ENCODE measurements at regions not wholly inside any gene's neighbourhood (a gene's known extent, or its start where the extent isn't known, plus 50 kb on each side); places are given as distances from the start of the nearest gene placed in this dataset.

- no peak for DNase-seq (ENCODE audit: low spot score in 2 of 2)
- H3K4me1 ChIP-seq = peaks cover 5 to 13% of the 10 kb centered on the region in 2 donors
- no peaks in the 10 kb centered on the region for H3K27me3 ChIP-seq
- no peaks in the 10 kb centered on the region for H3K9me3 ChIP-seq
- no peak overlapping the region for H3K27ac ChIP-seq
- intact Hi-C loops (cut with DNase I) = no loop called here
- H3K4me3 ChIP-seq = no peak overlapping the region
- peaks cover 43 to 52% of the 10 kb centered on the region in 2 donors for H3K36me3 ChIP-seq
- no peak for TF ChIP-seq CTCF (IDR thresholded peaks at IDR 0.05)
These were observed 84.9 kb downstream of the NCOR2 start for GRCh38 chr12:124482567-124482893.

- intact Hi-C loops (cut with DNase I) = no loop called here
- Histone ChIP-seq H3K4me1 (peaks cover 5 to 13% of the 10 kb centered on the region in 2 donors), H3K36me3 (peaks cover 43 to 56% of the 10 kb centered on the region in 2 donors), H3K9me3 (no peaks in the 10 kb centered on the region), H3K4me3 (no peak overlapping the region), H3K27ac (no peak overlapping the region), H3K27me3 (no peaks in the 10 kb centered on the region)
- DNase-seq (ENCODE audit: low spot score in 2 of 2) = no peak
- no peak for TF ChIP-seq CTCF (IDR thresholded peaks at IDR 0.05)
These were observed 85.4 kb downstream of the NCOR2 start for GRCh38 chr12:124481772-124482566.

DNA sequence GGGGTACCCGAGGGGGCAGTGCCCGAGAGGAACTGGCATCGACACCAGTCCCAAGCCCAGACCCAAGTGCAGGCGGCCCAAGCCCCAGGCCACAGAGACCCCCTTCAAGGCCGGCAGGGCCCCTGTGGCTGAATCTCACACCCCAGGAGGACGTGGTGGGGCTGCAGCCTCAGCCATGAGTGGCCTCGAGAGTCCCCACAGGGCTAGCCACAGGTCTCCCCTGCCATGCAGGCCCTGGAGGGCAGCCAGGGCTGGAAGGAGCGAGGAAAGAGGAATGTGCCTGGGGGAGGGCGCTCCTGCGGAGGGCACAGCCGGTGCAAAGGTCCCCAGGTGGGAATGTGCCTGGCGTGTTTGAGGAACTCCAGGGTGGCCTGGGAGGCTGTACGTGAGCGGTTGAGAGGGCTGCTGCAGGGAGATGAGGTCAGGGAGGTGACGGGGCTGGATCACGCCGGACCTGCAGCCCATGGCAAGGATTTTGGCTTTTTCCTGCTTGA is 86.1 kb downstream of the NCOR2 start:
- no peak for DNase-seq (ENCODE audit: low spot score in 2 of 2)
- peaks cover 37 to 62% of the 10 kb centered on the region in 2 donors for H3K36me3 ChIP-seq
- H3K9me3 ChIP-seq = no peaks in the 10 kb centered on the region
- H3K27me3 ChIP-seq = no peaks in the 10 kb centered on the region
- TF ChIP-seq CTCF (IDR thresholded peaks at IDR 0.05) = no peak
- H3K27ac ChIP-seq = no peak overlapping the region
- H3K4me3 ChIP-seq = no peak overlapping the region
- H3K4me1 ChIP-seq = peaks cover 5 to 13% of the 10 kb centered on the region in 2 donors
- intact Hi-C loops (cut with DNase I) = no loop called here

DNA sequence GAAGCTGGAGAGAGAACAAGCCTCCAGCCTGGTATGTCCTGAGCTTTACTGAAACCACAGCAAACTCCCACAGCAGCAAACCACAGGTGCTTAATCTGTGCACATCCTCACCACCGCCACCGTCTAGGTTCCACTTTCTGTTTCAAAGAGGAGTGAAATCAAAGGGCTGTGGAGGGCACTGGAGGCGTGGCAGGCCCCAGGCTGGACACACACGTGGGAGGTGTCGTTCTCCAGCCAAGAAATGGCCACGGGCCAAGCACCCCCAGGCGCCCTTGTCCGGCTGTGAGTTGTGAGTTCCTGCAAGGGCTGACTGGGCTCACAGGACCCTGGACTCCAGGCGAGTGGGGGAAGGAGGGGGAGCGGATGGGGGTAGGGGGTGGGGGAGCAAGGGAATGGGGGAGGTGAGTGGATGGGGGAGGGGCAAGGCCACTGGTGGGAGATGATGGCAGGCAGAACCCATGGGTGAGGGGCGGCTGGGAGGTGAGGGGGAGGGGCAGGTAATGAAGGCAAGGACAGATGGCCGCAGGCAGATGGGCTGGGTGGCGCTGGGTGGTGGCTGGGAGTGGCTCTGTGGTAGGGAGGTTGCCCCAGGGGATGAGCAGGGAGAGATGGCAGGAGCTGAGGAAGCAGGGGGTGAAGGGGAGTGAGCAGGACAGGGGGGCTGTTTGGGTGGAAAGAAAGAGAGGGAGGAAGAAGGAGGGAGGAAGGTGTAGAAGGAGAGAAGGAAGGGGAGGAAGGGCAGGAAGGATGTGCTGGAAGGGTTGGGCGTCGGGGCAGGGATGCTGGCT is 86.7 kb downstream of the NCOR2 start:
- H3K36me3 ChIP-seq = peaks cover 32 to 66% of the 10 kb centered on the region in 2 donors
- intact Hi-C loops (cut with DNase I) = no loop called here
- no peak for TF ChIP-seq CTCF (IDR thresholded peaks at IDR 0.05)
- H3K4me1 ChIP-seq = peaks cover 5 to 13% of the 10 kb centered on the region in 2 donors
- no peak overlapping the region for H3K27ac ChIP-seq
- H3K27me3 ChIP-seq = no peaks in the 10 kb centered on the region
- H3K9me3 ChIP-seq = no peaks in the 10 kb centered on the region
- DNase-seq (ENCODE audit: low spot score in 2 of 2) = no peak
- H3K4me3 ChIP-seq = no peak overlapping the region

DNA sequence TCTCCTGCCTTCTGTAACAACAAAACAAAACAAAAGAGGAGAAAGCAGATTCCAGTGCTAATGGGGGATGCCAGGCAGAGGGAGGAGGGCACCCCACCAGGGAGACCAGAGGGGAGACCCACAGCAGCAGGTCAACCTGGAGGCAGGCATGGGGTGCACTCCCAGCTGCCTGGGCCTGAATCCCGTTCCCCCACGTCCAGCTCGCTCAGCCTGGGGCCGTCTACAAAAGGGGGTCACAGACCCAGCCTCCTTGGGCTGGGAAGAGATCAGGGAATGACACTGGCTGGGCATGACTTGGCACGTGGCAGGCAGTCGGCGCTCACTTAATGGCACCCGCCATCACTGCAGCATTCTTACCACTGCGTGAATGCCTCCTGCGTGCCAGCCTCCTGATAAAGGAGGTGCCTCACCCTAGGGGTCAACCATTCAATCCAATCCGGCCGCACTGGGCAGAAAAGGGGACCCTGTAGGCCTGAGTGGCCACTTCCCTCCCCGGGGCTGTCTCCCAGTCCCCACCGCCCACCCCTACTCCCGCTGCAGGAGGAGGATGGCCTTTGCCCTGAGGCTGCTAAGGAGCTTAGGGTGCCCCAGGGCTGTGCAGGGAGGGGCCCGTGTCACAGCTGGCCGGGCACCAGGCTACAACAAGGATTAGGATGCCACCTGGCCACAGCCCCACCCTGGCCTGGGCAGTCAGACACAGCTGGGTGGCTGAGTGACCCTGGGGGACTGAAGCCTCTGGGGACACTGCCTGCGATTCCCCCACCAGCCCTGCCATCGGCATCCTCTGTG is 87.5 kb downstream of the NCOR2 start:
- Histone ChIP-seq H3K36me3 (peaks cover 25 to 65% of the 10 kb centered on the region in 2 donors), H3K27ac (no peak overlapping the region), H3K4me1 (peaks cover 5 to 16% of the 10 kb centered on the region in 2 donors), H3K27me3 (no peaks in the 10 kb centered on the region), H3K9me3 (no peaks in the 10 kb centered on the region), H3K4me3 (no peak overlapping the region)
- no peak for DNase-seq (ENCODE audit: low spot score in 2 of 2)
- intact Hi-C loops (cut with DNase I) = no loop called here
- TF ChIP-seq CTCF (IDR thresholded peaks at IDR 0.05) = no peak
